Transverse colon (tissue), 4 donors: ENCODE measurements at regions not wholly inside any gene's neighbourhood (a gene's known extent, or its start where the extent isn't known, plus 50 kb on each side); places are given as distances from the start of the nearest gene placed in this dataset.
"Not testable (repeated sequence)": the region's sequence is repeated elsewhere in the genome, so short reads cannot be mapped to it uniquely, and the experiment has no call there.

Source experiments
- DNase-seq: peaks from one replicate; pipeline ENCODE4 v3.0.0-alpha.2; 2019
- H3K27ac ChIP-seq, 4 donors: fragments of 200-600 bp; sonication (generic); 2 replicates each; pipeline ENCODE4 v1.5.1; 2016 to 2018; ENCODE audit warnings: inconsistent platforms in 4 of 4
- H3K27me3 ChIP-seq: fragments of 200-600 bp; sonication (generic); 2 replicates; pipeline ENCODE4 v1.5.1; 2017; ENCODE audit warnings: inconsistent platforms
- H3K36me3 ChIP-seq, 4 donors: fragments of 200-600 bp; sonication (generic); 2 replicates each; pipeline ENCODE4 v1.5.1; 2017 to 2019; ENCODE audit warnings: inconsistent platforms in 4 of 4
- H3K4me1 ChIP-seq, 4 donors: fragments of 200-600 bp; sonication (generic); 2 replicates each; pipeline ENCODE4 v1.5.1; 2017 to 2020; ENCODE audit warnings: inconsistent platforms in 4 of 4
- H3K4me3 ChIP-seq, 4 donors: fragments of 200-600 bp; sonication (generic); 1 replicate in 1 of 4; 2 replicates in 3 of 4; pipeline versions ENCODE4 v1.5.1 to v1.6.1; 2017 to 2019; ENCODE audit warnings: inconsistent platforms in 4 of 4
- H3K9me3 ChIP-seq, 2 donors: fragments of 200-600 bp; sonication (generic); 2 replicates each; pipeline ENCODE4 v1.5.1; 2017 to 2019; ENCODE audit warnings: inconsistent platforms in 2 of 2
- CTCF ChIP-seq, 5 experiments: fragments of 200-600 bp in 3 of 5; fragments of 450-650 bp in 2 of 5; sonication (generic) in 3 of 5; IDR thresholded peaks; 1 replicate in 2 of 5; 2 replicates in 3 of 5; pipeline ENCODE4 v1.5.1; 2016 to 2017; ENCODE audit warnings: antibody characterized with exemption in 5 of 5, inconsistent platforms in 3 of 5, mild to moderate bottlenecking in 2 of 5, moderate library complexity in 1 of 5
- EP300 ChIP-seq: sonication (generic); formaldehyde crosslinking; IDR thresholded peaks from one replicate; pipeline ENCODE4 v1.6.1; 2017; ENCODE audit warnings: antibody characterized with exemption, low read depth
- POLR2A ChIP-seq: fragments of 450-650 bp; IDR thresholded peaks from one replicate; pipeline ENCODE4 v1.6.1; 2016; ENCODE audit warnings: antibody characterized with exemption, mild to moderate bottlenecking, moderate library complexity
- POLR2AphosphoS5 ChIP-seq, 3 donors: sonication (generic); formaldehyde crosslinking; IDR thresholded peaks; one replicate each; pipeline ENCODE4 v1.6.1; 2016; ENCODE audit warnings: antibody characterized with exemption in 3 of 3
- WGBS, 2 donors: methylation state at CpG; one replicate each; pipeline ENCODE4 v1.1.5; 2018; ENCODE audit warnings: low coverage in 1 of 2; 5-methylcytosine and 5-hydroxymethylcytosine counted together
- in situ Hi-C, 4 donors: fragments of 200-750 bp; cut with MboI; loops; one replicate each; pipeline versions ENCODE4 v1.15.0 to v1.15.1; 2017; ENCODE audit warnings: low sequenced_read_pairs in 3 of 4, low pct_ligation_motif_present in 1 of 4, low pct_unique_long_range_greater_than_20kb in 1 of 4
- intact Hi-C: fragments of 100-400 bp; cut with DNase I; formaldehyde crosslinking; loops from one replicate; pipeline ENCODE4 v1.15.1; 2023; ENCODE audit warnings: low total_unique reads

GRCh38 chr15:26066896-26067295, 203.8 kb upstream of the ATP10A start:
- in situ Hi-C loops = loop anchor here in 1 of 4 donors (25.0 kb wide), 1 partner anchor 120 kb away; no protein-coding TSS in a partner anchor
- TF ChIP-seq EP300 (no peak), POLR2AphosphoS5 (IDR thresholded peaks at IDR 0.05) (no peak), CTCF (IDR thresholded peaks at IDR 0.05) (no peak), POLR2A (no peak)
- Histone ChIP-seq H3K27me3 (no peaks in the 10 kb centered on the region), H3K36me3 (no peaks in the 10 kb centered on the region), H3K4me1 (no peaks in the 10 kb centered on the region), H3K4me3 (no peak overlapping the region), H3K27ac (no peak overlapping the region), H3K9me3 (no peaks in the 10 kb centered on the region)
- intact Hi-C loops = no loop called here
- DNase-seq = no peak
- 63 to 66% methylated on average over 2 of the region's 2 CpGs for WGBS, 2 donors

DNA sequence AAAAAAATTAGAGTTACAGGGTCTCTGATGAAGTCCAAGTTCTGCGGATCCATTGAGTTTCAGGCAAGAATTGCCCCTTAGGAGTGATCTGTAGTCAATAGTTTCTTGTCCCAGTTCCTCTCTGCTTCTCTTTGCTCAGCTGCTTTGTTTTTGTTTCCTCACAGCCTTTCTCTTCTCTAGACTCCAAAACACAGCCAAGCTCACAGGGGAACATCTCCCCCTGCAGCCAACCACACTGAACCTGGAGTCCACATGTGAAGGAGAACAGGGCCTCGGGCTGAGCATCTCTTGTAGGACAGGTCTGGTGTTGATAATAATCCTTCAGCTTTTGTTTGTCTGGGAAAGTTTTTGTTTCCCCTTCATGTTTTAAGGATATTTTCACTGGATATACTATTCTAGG, 202.6 kb upstream of the ATP10A start:
- WGBS, 2 donors = 70 to 74% methylated on average over 2 of the region's 2 CpGs
- intact Hi-C loops = no loop called here

DNA sequence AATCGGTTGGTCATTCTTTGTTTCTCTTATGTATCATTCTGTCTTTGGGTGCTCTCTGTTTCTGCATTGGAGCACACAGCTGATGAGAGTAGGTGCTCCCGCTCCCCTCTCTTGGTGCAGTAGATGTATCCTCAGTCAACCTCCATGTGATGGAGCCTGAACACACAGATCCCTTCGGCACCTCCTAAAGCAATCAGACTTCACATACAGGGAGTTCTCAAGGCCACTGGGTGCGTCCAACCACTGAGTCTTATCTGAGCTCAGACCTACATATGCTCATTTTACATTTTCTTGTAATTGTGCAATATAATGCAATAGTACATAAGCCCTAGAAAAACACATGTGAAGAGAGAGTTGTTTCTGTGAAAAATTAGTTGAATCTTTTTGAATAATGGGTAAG, 198.1 kb upstream of the ATP10A start:
- in situ Hi-C loops = loop anchor here in 1 of 4 donors (25.0 kb wide), 1 partner anchor 126 kb away; no protein-coding TSS in a partner anchor
- Histone ChIP-seq H3K27me3 (no peaks in the 10 kb centered on the region), H3K27ac (no peak overlapping the region), H3K36me3 (no peaks in the 10 kb centered on the region), H3K4me3 (no peak overlapping the region), H3K9me3 (no peaks in the 10 kb centered on the region), H3K4me1 (no peaks in the 10 kb centered on the region)
- DNase-seq = no peak
- 71 to 77% methylated on average over 4 of the region's 4 CpGs for WGBS, 2 donors
- TF ChIP-seq POLR2AphosphoS5 (IDR thresholded peaks at IDR 0.05) (no peak), POLR2A (no peak), CTCF (IDR thresholded peaks at IDR 0.05) (no peak), EP300 (no peak)
- intact Hi-C loops = no loop called here

More for the DNA sequence above, 202.6 kb upstream of the ATP10A start:
- in situ Hi-C loops = loop anchor here in 1 of 4 donors (25.0 kb wide), 1 partner anchor 122 kb away; no protein-coding TSS in a partner anchor
- TF ChIP-seq CTCF (IDR thresholded peaks at IDR 0.05) (no peak), POLR2AphosphoS5 (IDR thresholded peaks at IDR 0.05) (no peak), POLR2A (no peak)
- no peak overlapping the region for H3K4me3 ChIP-seq
- no peak for DNase-seq
- H3K27me3 ChIP-seq = no peaks in the 10 kb centered on the region
- no peaks in the 10 kb centered on the region for H3K9me3 ChIP-seq
- no peaks in the 10 kb centered on the region for H3K36me3 ChIP-seq
- no peaks in the 10 kb centered on the region for H3K4me1 ChIP-seq
- no peak overlapping the region for H3K27ac ChIP-seq

GRCh38 chr15:26056766-26057165, 193.6 kb upstream of the ATP10A start:
- H3K9me3 ChIP-seq, H3K27me3 ChIP-seq, H3K4me3 ChIP-seq, H3K4me1 ChIP-seq, H3K27ac ChIP-seq, H3K36me3 ChIP-seq, intact Hi-C loops, DNase-seq: not testable (repeated sequence)
- in situ Hi-C loops = loop anchor here in 1 of 4 donors (25.0 kb wide), 1 partner anchor 131 kb away; no protein-coding TSS in a partner anchor
- 90% methylated on average over 26 of the region's 29 CpGs; no CpG with 5 or more reads in 1 of the 2 donors for WGBS, 2 donors
